ENCODE measurements at regions not wholly inside any gene's neighbourhood (a gene's known extent, or its start where the extent isn't known, plus 50 kb on each side); places are given as distances from the start of the nearest gene placed in this dataset.
A peak's percentile ranks its signal among the peaks of the same experiment; 100 is the strongest.
"Not testable (repeated sequence)": the region's sequence is repeated elsewhere in the genome, so short reads cannot be mapped to it uniquely, and the experiment has no call there.

DNA sequence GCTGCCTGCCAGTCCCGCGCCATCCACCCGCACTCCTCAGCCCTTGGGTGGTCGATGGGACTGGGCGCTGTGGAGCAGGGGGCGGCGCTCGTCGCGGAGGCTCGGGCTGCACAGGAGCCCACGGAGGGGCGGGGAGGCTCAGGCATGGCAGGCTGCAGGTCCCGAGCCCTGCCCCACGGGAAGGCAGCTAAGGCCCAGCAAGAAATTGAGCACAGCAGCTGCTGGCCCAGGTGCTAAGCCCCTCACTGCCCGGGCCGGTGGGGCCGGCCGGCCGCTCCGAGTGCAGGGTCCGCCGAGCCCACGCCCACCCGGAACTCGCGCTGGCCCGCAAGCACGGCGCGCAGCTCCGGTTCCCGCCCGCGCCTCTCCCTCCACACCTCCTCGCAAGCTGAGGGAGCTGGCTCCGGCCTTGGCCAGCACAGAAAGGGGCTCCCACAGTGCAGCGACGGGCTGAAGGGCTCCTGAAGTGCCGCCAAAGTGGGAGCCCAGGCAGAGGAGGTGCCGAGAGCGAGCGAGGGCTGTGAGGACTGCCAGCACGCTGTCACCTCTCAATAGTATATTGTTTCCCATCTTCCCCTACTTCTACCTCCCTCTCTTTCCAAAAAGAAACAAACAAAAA lies 219.6 kb downstream of the BAMBI start:
- not testable (repeated sequence) for DNase-seq (ENCODE audit: low read depth in 2 of 2)

DNA sequence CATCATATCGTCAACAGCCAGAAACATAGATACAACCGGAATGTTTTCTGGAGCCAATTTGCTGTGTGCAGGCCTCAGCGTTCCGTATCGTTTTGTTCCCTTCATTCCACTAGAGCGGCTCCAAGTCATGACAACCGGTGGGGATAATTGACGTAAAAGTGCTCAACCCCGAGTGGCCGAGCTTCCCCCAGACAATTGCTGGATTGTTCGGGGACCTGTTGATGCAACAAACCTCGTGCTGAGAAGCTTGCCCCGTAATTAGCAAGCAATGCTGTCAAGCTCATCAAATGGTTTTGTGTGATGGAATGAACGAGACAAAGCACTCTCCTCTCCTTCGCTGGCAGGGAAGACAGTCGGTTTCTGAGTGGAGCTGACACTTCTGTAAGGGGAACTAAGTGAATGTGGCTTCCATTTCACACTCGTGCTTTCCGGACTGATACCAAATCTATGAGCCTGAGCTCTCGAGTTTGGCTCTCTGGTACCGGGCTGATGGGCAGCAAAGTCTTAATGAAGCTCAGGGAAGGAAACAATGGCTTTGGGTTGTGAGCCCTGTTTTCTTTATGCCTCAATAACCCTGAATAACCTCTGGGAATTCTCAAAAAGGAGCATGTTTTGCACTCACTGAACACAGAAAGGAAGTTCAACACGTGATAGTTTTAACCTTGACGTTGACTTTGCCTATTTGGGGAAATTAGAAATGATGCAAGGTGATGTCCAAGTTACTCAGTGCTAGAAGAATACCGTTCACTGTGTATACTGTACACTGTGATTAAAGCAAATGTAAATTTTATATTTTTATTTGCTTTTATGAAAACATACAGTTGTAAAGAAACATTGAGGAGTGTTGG lies 220.5 kb downstream of the BAMBI start:
- DNase-seq (ENCODE audit: low read depth in 2 of 2) = no peak

DNA sequence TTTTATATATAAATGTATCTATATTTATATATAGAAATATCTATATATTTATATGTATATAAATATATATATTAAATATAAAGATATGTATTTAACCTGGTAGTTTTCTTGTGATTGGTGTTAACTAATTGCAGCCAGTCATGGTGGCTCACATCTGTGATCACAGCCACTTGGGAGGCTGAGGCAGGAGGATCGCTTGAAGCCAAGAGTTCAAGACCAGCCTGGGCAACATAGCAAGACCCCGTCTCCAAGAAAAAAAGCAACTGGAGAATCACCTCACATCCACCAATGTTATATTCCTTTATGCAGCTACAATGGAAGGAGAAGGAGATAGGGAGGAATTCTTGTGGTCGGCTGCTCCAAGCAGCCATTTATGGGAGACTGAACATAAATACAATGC lies 224.9 kb downstream of the BAMBI start:
- no peak for DNase-seq (ENCODE audit: low read depth in 2 of 2)

DNA sequence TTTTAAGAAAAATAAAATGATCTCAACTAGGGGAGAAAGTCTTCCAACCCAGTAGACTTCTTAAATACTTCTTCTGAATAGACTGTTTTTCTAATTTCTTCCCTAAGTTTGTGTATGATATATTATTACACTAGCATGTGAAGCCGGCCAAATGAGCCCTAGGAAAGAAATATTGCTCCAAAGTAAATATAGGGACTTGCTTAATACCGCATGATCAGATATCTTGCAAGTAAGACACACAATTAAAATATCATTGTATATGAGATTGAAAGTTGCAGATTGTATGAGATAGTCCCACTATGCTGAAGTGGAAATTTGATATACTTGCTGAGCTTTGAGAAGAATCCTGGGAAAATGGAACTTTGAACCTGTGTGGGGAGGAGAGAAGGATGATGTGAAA lies 225.7 kb downstream of the BAMBI start:
- no peak for DNase-seq (ENCODE audit: low read depth in 2 of 2)

DNA sequence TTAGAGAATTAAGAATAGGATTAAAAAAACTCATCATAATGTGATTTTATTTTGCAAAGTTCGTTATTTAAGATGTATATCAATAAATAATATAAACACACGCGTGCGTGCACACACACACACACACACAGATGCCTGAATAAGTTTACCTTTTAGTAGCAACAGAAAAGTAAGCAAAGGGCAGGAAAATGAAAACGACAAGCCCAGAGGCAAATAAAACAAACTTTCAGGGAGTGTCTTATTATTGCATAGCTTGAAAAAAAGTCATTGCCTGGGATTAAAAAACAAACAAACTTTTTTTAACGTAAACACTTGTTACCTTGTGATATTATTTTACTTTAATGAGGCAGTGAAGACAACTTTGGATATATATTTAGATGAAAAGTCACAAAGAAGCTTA lies 226.4 kb downstream of the BAMBI start:
- no peak for DNase-seq (ENCODE audit: low read depth in 2 of 2)

DNA sequence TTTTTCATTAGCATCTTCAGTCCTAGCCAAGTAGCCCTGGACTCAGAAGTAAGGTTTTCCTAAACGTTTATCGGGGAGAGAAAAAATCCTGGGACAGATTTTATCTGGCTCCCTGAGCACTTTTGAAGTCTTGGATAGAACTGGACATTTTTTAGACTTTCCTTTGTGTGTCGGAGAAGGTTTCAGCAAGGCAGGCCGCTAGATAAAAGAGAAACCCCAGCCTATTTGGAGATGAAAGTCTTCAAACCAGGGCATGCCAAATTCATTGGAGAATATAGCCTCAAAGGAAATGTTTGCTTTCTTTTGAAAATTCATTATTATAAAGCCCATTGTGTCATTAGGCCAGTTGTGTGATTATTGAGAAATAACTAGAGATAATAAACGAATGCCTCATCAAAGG lies 228.1 kb downstream of the BAMBI start:
- DNase-seq (ENCODE audit: low read depth in 2 of 2) = no peak

DNA sequence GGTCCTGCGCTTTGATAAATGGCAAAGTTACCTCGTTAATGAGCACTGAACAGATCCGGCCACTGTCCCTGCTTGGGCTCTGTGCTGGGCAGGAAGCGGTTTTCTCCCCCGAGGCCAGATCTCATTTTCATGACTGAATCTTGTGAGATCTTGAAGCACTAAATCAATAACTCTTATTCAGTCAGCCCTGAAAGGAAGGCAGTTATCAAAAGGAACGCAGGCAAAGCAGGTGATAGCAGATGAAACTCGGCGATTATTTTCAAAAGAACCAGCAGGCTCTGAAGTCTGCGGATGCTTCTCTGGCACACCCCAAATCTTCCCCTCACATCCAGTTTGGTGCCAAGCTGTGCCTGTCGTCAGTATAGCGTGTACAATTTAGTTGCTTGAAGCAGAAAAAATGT lies 228.7 kb downstream of the BAMBI start:
- DNase-seq (ENCODE audit: low read depth in 2 of 2) = no peak

DNA sequence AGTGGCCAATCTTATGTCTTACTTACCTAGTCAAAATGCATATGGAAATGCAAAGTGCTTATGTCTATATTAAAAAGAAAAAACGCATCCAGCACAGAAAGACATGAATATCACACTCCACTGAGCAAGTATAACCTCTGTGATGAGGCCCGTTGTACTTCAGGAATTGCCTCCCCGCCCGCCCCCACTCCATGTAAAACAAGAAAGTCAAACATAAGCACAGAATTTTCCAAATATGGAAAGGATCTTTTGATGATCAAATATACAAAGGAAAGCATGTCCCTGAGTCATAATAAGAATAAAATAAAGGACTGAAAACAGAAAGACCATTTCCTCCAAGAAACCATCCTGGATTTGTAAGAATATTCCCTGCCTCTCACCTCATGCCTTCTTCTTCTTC lies 229.1 kb downstream of the BAMBI start:
- DNase-seq (ENCODE audit: low read depth in 2 of 2) = peak in 1 of 2 experiments; percentile 7

DNA sequence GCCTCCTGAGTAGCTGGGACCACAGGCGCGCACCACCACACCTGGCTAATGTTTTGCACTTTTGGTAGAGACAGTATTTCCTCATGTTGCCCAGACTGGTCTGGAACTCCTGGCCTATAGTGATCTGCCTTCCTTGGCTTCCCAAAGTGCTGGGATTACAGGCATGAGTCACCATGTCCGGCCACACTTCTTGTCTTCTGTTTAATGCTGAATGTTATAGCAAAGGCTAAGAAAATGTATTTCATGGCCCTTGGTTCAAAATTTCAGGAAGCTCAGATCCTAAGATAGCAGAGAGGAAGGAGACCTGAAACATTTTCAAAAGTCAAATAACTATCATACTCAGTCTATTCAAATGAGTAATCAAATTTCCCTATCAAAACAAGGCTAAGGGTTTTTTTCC lies 229.6 kb downstream of the BAMBI start:
- DNase-seq (ENCODE audit: low read depth in 2 of 2) = no peak

DNA sequence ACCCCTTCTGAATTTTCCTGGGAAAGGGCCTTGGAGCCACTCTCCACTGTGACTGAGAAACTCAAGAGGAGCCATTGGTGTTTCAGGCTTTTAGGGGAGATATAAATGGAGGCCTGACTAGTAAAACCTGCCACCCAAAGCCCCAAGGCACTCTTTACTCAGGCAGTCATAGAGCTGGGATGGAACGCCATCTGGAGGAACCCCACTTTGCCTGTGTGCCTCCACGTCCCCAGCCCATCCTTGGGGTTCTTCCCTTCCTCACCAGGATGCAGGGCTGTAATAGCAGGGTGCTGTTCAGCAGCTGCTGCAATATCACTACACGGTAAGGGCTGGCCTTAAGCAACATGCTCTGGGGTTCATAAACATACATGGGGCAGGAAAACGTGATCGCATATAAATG lies 232.6 kb downstream of the BAMBI start:
- no peak for DNase-seq (ENCODE audit: low read depth in 2 of 2)

DNA sequence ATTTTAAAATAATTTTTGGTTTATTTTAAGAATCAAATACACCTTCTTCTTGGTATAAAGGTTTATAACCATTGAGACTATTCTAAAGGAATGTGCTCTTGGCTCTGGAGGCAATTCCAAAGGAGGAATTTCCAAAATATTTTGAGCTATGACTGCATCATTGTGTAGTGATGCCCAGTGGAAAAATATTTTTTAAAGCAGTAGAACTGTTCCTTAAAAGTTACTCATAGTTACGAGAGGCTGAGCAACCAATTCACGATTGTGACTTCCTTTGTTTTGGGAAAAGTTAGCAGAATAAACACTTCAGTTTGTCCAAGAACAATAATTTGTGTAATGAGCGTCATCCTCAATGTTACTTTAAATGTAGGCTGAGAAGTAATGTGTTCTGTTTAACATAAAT lies 233.6 kb downstream of the BAMBI start:
- peak; percentile 19 to 34 for DNase-seq (ENCODE audit: low read depth in 2 of 2)

DNA sequence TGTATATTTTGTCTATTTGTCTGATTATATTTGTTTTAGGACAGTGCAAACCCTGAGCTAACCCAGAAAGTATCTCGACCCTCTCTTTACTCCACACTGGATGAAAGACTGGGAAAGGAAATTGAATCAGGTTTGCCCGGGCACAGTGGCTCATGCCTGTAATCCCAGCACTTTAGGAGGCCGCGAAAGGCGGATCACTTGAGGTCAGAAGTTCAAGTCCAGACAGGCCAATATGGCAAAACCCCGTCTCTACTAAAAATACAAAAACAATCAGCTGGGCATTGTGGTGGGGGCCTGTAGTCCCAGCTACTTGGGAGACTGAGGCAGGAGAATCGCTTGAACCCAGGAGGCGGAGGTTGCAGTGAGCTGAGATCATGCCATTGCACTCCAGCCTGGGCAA lies 234.2 kb downstream of the BAMBI start:
- DNase-seq (ENCODE audit: low read depth in 2 of 2) = not testable (repeated sequence)

DNA sequence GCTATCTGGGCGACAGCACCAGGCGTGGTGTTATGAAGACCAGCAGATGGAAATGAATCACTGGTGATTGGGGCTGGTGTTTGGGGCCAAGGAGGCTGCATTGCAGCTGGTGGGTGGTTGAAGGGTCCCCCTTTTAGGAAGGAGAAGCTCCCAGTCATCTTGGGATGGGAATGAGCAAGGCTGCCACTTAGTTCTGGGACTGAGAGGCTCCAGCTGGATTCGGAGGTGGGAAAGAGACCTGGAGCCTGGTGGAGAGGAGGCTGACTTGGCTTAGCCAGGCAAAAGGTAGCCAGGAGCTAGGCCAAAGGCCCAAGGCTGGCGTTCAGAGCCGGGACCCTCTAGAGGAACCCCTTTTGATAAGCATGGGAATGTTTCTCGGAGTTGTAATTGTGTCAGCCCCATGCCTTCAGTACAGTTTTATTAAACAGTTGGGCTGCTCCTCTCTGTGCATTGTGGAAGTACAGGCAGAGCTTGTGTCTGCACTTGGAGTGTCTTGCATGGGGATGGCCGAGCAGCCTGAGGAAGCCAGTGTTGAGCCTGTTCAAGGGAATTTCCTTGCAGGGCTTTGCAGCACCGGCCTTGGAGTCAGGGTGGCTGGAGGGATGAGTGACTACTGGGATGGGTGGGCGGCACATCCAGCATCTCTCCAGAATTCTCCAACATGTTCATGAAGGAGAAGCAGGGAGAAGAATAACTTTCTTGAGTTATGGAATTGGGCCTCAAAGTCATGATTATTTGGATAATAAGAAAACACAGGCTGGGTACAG lies 234.9 kb downstream of the BAMBI start:
- no peak for DNase-seq (ENCODE audit: low read depth in 2 of 2)

DNA sequence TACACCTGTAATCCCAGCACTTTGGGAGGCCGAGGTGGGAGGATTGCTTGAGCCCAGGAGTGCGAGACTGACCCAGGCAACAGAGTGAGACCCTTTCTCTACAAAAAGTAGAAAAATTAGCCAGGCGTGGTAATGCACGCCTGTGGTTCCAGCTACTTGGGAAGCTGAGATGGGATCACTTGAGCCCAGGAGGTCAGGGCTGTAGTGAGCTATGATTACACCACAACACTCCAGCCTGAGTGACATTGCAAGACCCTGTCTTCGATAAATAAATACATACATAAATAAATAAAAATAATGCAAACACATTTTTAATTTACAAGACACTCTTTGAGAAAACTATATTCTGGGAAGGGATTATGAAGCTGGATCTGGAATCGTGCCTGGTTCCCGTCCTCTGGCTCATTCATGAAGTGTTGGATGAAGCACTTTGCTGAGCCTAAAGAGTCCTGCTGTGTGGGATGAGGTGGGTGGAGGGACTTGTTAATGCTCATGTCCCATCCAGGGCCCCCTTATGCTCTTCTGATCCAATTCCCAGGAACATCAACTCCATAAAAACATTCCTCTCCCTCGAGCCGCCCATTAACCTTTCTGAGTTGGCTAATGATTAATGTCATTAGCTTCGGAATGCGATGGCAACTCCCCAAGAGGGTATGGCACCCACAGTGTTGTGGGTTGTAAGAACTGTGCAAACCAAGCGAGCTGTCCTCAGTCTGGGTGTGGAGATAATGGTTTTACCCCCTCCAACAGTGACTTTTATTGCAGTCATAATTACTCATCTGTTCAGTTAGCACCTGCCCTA lies 236.3 kb downstream of the BAMBI start:
- no peak for DNase-seq (ENCODE audit: low read depth in 2 of 2)

DNA sequence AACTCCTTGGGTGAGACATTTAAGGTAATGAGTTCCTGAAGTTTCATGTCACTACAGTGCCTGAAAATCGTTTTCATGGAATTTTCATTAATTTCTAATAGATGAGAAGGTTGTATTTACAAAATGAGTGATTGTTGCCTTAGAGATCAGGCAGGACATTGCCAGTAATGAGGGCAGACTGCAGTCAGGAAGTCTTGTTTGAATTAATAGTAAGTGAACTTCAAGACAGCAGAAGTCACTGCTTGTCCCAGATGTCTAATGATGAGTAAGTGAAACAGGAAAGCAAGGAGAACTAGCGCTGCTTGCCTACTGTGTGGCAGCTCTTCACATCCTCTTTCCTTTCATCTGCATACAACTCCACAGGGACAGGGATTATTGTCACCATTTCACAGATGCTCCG lies 237.4 kb downstream of the BAMBI start:
- DNase-seq (ENCODE audit: low read depth in 2 of 2) = no peak

DNA sequence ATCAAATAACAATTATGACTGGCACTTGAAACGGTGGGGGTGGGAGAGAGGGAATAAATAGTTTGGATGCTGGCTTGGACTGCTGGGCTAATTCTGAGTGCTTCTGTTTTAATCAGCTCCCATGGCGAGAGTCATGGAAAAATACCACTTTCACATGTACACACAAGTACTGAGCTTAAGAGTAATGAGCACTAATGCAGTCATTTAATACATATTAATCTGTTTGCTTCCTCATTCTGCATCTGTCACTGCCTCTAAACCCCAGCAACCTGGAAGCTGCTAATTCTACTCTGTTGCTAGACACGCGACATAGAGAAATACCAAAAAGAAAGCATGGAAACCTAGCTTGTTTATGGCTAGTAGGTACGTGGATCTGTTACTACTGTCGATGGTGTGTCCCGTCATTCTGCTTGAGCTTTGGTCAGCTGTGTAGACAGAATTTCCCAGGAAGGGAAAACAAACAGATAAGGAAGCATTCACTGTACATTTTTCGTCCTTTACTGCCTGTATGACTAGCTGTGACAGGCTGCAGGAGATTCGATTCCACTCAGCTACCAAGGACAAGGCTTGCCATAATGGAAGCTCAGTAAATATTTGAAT lies 238.8 kb downstream of the BAMBI start:
- no peak for DNase-seq (ENCODE audit: low read depth in 2 of 2)

DNA sequence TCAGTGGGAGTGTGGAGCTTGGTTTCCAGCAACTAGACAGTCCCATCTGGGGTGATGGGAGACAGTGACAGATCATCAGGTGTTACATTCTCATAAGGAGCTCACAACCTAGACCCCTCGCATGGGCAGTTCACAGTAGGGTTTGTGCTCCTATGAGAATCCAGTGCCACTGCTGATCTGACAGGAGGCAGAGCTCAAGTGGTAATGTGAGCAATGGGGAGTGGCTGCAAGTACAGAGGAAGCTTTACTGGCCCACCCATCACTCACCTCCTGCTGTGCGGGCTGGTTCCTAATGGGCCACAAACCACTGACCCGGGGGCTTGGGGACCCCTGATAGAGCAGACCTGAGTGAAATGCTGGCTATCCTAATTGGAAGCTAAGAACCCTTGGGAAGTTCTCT lies 242.8 kb downstream of the BAMBI start:
- DNase-seq (ENCODE audit: low read depth in 2 of 2) = no peak

DNA sequence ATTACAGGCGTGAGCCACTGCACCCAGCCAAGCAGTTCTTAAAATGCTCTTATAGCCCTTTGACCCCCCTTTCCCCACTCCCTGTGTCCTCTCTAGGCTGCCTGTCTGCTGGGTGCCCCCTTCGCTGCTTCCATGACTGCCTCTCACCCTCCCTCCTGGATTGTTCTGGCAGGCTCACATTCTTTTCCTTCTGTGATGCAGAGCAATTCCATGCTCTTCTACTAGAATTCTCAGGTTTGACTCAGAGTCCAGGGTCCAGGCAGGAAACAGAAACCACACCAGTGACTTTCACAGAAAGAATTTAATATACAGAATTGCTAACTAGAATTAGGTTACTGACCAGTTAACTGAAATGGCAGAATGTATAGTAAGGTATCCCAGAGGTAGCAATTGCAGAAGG lies 244.8 kb downstream of the BAMBI start:
- DNase-seq (ENCODE audit: low read depth in 2 of 2) = no peak

DNA sequence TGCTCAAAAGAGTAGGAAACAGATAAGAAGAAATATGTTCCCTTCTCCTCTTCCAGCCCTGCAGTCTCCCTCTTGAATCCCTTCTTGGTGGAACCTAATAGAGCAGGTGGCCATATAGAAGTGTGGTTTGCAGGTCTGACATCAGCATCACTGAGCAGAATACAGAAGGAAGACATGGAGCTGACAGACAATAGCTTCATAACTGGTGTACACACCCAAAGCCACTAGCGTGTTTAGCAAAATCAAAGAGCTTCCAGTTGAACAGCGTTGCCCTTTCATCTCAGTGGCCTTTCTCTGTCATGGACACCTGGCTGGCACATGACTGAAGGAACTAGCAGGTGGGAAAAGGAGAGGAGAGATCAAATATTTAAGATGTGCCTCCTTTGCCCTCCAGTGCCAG lies 245.5 kb downstream of the BAMBI start:
- DNase-seq (ENCODE audit: low read depth in 2 of 2) = no peak

DNA sequence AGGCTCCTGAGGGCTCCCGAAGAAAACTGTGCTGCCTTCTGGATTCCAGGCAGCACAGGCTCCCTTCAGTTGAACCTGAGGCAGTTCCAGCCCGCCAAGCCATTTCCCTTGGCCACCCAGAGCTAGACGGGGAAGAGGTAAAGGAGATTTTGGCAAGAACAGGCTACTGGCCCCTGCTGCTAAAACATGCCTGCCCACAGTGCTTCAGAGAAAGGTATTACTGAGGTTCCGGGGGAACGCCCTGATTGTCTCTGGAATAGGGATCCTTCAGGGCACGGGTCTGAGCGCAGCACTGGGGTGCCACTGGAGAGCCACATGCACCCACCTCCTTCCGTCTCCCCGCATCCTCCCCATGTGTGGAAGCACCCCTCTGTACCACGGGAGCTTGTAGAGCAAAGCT lies 247.4 kb downstream of the BAMBI start:
- DNase-seq (ENCODE audit: low read depth in 2 of 2) = no peak

DNA sequence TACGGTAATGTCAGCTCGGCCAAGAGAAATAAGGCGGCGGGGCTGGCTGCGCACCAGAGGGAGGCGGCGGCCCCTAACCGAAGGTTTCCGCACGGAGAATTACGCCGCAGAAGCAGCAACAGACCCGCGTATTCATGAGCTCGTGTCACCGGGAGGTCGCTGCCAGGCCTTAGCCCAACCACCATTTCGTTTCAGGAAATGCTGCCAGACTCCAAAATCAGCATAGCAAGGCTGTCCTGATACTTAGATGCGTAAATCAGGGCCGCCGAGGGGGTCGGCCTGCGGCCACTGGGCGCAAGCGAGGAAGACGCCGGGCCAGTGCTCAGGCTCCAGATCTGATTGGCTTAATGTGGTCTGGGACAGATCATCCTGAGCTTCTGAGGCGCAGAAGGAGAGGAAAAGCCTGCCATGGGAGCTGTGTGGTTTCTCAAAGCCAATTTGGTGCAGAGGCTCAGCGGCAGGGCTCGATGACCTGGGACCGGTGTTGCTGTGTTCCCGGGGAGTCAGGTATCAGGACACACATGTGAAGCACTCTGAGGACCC lies 247.9 kb downstream of the BAMBI start:
- DNase-seq (ENCODE audit: low read depth in 2 of 2) = no peak
